Chondrocyte (in vitro differentiated cells): ENCODE measurements at regions not wholly inside any gene's neighbourhood (a gene's known extent, or its start where the extent isn't known, plus 50 kb on each side); places are given as distances from the start of the nearest gene placed in this dataset.

Experiments used
- DNase-seq: peaks from one replicate; pipeline ENCODE4 v3.0.0; 2021; ENCODE audit warnings: mixed read lengths, low spot score
- H3K27ac Mint-ChIP-seq: one replicate; pipeline ENCODE4 v1.8.0; 2021; ENCODE audit warnings: mild to moderate bottlenecking, moderate library complexity, mixed read lengths; ENCODE audit not compliant: unreplicated experiment
- H3K27me3 Mint-ChIP-seq: 2 replicates; pipeline ENCODE4 v1.8.0; 2021; ENCODE audit warnings: low read depth, mixed read lengths
- H3K36me3 Mint-ChIP-seq: 2 replicates; pipeline ENCODE4 v1.8.0; 2021; ENCODE audit warnings: low read depth, mixed read lengths
- H3K4me1 Mint-ChIP-seq: 2 replicates; pipeline ENCODE4 v1.8.0; 2021; ENCODE audit warnings: low read depth, mild to moderate bottlenecking, mixed read lengths
- H3K4me3 Mint-ChIP-seq: one replicate; pipeline ENCODE4 v1.8.0; 2021; ENCODE audit warnings: mild to moderate bottlenecking, moderate library complexity, mixed read lengths; ENCODE audit not compliant: unreplicated experiment
- H3K9me3 Mint-ChIP-seq: 2 replicates; pipeline ENCODE4 v1.8.0; 2021; ENCODE audit warnings: low read depth, mixed read lengths
- CTCF ChIP-seq: fragments of 200-600 bp; sonication (generic); IDR thresholded peaks from 2 replicates; pipeline ENCODE4 v1.5.0; 2021; ENCODE audit warnings: antibody characterized with exemption, mild to moderate bottlenecking, moderate library complexity

GRCh38 chr20:12715991-12716680 lies 292.6 kb upstream of the SPTLC3 start:
- Mint-ChIP-seq H3K9me3 (no peaks in the 10 kb centered on the region), H3K4me3 (no peak overlapping the region), H3K27me3 (peaks cover 4% of the 10 kb centered on the region), H3K27ac (no peak overlapping the region), H3K36me3 (no peaks in the 10 kb centered on the region), H3K4me1 (no peaks in the 10 kb centered on the region)
- no peak for TF ChIP-seq CTCF
- DNase-seq = no peak

- no peak for DNase-seq
- peaks cover 4% of the 10 kb centered on the region for H3K27me3 Mint-ChIP-seq
- no peaks in the 10 kb centered on the region for H3K4me1 Mint-ChIP-seq
- no peaks in the 10 kb centered on the region for H3K9me3 Mint-ChIP-seq
- no peak for TF ChIP-seq CTCF
- H3K4me3 Mint-ChIP-seq = no peak overlapping the region
- H3K36me3 Mint-ChIP-seq = no peaks in the 10 kb centered on the region
- H3K27ac Mint-ChIP-seq = no peak overlapping the region
Measured at GRCh38 chr20:12717061-12717460, 291.7 kb upstream of the SPTLC3 start.

- Mint-ChIP-seq H3K27ac (no peak overlapping the region), H3K36me3 (no peaks in the 10 kb centered on the region), H3K27me3 (peaks cover 4% of the 10 kb centered on the region), H3K9me3 (no peaks in the 10 kb centered on the region), H3K4me3 (no peak overlapping the region), H3K4me1 (no peaks in the 10 kb centered on the region)
- DNase-seq = no peak
- no peak for TF ChIP-seq CTCF
Measured at GRCh38 chr20:12718619-12719018, 290.2 kb upstream of the SPTLC3 start.

- no peak for TF ChIP-seq CTCF
- Mint-ChIP-seq H3K36me3 (no peaks in the 10 kb centered on the region), H3K27ac (no peak overlapping the region), H3K9me3 (no peaks in the 10 kb centered on the region), H3K27me3 (no peaks in the 10 kb centered on the region), H3K4me1 (no peaks in the 10 kb centered on the region), H3K4me3 (no peak overlapping the region)
- no peak for DNase-seq
Measured at GRCh38 chr20:12721636-12722035, 287.1 kb upstream of the SPTLC3 start.

- Mint-ChIP-seq H3K9me3 (no peaks in the 10 kb centered on the region), H3K4me1 (no peaks in the 10 kb centered on the region), H3K27me3 (no peaks in the 10 kb centered on the region), H3K36me3 (no peaks in the 10 kb centered on the region), H3K27ac (no peak overlapping the region), H3K4me3 (no peak overlapping the region)
- no peak for DNase-seq
- no peak for TF ChIP-seq CTCF
Measured at GRCh38 chr20:12722091-12722490, 286.7 kb upstream of the SPTLC3 start.
